ENCODE measurements at regions not wholly inside any gene's neighbourhood (a gene's known extent, or its start where the extent isn't known, plus 50 kb on each side); places are given as distances from the start of the nearest gene placed in this dataset.
A peak's percentile ranks its signal among the peaks of the same experiment; 100 is the strongest.
"Not testable (repeated sequence)": the region's sequence is repeated elsewhere in the genome, so short reads cannot be mapped to it uniquely, and the experiment has no call there.

DNA sequence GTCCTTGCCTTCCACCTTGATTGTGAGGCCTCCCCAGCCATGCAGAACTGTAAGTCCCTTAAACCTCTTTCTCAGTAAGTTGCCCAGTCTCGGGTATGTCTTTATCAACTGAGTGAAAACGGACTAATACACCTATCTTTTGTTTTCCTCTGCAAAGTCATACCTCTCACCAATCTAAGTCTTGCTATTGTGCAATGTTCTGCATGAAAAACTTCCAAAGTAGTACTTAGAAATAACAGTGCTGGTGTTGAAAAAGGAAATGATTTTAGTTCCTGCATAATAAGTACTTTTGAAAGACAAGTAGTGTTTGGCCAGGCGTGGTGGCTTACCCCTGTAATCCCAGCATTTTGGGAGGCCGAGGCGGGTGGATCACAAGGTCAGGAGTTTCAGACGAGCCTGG lies 573.5 kb downstream of the ANKRD50 start:
- no peak for DNase-seq

GRCh38 chr4:124143632-124144031 lies 568.9 kb downstream of the ANKRD50 start:
- no peak for DNase-seq

DNA sequence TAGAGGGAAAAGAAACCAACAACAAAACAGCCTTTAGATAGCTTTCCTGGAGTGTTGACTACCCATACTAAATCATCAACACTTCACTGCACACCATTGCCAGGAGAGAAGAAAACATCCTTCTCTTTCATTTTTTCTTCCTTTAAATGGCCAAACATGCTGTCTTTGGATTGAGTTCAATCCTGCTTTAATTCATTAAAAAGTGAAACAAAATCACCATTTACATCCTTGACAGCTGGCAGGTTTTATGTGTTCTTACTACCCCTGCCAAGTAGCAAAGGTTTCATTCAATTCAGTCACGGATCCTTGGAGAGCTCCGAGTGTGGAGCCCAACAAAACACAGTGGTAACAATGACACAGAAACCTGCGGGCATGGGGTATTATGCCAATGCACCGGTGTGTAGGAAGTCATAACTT lies 568.3 kb downstream of the ANKRD50 start:
- no peak for DNase-seq

GRCh38 chr4:124146068-124146467 lies 566.5 kb downstream of the ANKRD50 start:
- no peak for DNase-seq

DNA sequence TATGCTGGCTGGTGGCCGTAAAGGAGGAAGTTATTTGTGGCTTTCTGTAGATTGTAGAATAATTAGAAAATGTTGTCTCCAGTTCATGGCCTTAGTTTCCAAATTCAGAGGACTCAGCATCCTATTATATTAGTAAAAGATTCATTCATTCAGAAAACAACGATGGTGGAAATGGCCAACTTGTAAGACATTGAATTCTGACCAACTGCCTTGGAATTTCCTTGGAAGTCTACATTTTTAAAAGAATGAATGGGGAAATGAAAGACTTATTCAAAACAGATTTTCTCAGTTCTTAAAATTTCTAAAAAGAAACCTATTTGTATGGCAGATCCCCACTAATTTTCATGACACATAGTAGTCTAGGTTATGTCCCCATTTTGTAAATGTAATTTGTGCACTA lies 561.5 kb downstream of the ANKRD50 start:
- no peak for DNase-seq

DNA sequence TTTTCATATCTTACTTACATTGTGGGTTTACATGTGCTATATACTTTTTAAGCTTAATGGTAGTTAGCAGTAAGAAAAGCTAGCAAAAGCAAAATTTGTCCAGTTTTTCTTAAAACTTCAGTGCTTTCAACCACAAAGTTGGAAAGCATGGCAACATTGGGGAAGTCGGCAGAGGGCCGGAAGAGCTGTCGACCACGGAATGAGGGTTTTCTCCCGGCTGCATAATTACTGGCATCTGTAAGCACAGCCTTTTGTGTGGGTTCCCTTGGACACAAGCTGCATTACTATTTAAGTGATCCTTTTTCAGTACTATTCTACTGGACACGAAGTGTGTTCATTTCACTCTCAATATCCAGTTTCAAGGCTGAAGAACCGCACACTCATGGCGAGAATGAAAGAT lies 560.4 kb downstream of the ANKRD50 start:
- no peak for DNase-seq

GRCh38 chr4:124155239-124155638 lies 557.3 kb downstream of the ANKRD50 start:
- no peak for DNase-seq

DNA sequence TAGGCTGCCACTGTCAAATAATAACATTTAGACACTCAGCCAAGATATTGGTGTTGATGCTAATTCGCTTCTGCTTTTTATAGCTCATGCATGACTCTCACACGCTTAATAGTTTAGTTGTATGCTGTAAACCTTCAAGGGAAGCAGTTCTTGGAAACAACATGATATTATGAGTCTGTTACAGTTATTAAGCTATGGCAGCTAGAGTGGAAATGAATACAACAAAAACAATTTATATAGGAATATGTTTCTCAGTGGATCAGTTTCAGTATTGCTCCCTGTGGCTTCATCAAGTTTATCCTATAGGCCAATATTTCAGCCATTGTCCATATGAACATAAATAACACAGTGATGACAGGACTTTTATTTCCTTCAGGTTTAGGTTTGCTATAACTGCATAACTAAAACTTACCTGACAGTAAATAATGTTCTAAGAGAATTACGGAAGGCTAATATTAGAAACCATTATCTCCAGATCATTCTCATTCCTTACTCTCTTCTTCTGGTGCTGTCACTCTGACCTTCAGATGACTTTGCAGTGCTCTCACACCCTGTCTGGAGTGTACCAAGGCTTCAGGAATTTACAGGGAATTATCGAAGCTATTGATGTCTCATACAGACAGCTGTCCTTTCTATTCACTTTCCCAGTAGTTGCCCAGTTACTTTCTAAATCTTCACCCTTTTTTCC lies 555.0 kb downstream of the ANKRD50 start:
- DNase-seq: no peak

DNA sequence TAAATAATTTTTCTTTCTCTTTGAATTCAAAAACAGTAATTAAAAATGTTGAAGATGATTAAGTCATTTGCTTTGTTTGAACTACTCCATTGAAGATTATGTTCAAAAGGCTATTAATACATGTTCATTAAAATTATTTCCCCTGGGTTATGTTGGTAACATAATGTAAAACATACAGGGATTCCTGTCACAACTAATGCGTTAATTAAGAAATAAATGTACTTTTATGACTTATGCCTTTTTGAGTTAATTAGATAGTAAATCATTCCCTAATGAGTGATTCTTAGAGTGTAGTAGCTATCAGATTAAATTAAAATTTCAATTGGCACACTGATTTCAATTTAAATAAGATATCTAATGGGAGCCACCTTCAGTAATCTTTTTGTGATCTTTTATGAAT lies 549.1 kb downstream of the ANKRD50 start:
- no peak for DNase-seq

GRCh38 chr4:124167602-124168001 lies 544.9 kb downstream of the ANKRD50 start:
- DNase-seq: no peak

- not testable (repeated sequence) for DNase-seq
Observed at GRCh38 chr4:124169524-124169923, 543.0 kb downstream of the ANKRD50 start.

- DNase-seq: no peak
Observed at GRCh38 chr4:124173912-124174311, 538.6 kb downstream of the ANKRD50 start.

GRCh38 chr4:124177647-124178425 lies 534.7 kb downstream of the ANKRD50 start:
- DNase-seq: peak; percentile 22

- DNase-seq: no peak
Observed at GRCh38 chr4:124178449-124179021, 534.0 kb downstream of the ANKRD50 start.

- no peak for DNase-seq
Observed at GRCh38 chr4:124179506-124180186, 532.9 kb downstream of the ANKRD50 start.

DNA sequence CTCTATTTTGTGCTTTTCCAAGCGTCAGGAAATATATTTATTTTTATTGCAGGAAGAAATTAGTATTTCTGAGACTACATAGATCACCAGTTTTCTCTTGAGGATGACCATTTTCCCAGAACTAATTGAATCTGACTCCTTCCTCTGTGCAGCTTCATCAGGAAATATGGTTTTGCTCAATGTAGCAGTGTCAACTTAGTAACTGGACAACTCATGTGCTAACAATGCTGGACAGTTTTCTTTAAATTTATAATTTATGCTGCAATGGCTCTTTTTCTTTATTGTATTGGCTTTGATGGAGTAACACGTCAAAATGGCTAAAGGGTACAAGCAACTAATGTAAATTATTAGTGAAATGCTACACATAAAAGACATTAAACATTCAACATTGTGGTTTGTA lies 531.5 kb downstream of the ANKRD50 start:
- DNase-seq: no peak

GRCh38 chr4:124183231-124183630 lies 529.3 kb downstream of the ANKRD50 start:
- no peak for DNase-seq

DNA sequence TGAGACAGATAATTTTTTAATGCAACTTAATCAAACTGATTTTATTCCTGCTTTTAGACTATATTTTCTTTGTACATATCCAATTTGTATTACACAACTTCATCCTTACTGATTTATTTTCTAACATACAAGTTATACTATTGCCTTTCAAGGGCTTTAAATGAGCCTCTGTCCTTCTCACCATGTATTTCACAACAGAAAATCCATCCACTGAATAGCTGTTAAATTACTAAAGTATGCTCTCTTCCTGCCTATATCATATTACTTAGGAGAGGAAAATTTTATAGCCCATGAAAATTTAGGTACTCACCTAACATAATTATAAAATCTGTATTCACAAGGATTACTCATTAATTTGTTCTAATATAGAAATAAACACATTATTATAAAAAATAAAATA lies 528.6 kb downstream of the ANKRD50 start:
- no peak for DNase-seq

- DNase-seq: no peak
Observed at GRCh38 chr4:124184792-124185191, 527.7 kb downstream of the ANKRD50 start.

DNA sequence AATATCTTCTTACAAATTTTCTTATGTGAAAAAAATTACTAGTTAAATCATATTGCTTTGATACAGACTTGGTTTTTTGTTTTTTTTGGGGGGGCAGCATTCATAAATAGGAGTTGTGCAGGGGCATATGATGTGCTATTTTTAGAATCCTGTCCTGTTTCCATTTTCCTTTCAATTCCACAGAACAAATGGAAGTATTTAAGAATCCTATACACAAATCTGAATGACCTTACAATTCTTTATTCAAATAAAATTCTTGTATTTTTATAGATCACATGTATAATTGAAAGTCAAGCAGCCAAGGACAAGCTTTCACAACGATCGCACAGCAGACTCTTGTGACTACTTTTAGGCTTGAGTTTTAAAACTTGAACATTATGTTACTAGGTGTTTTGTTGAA lies 523.9 kb downstream of the ANKRD50 start:
- no peak for DNase-seq

GRCh38 chr4:124189545-124189944 lies 523.0 kb downstream of the ANKRD50 start:
- DNase-seq: no peak

GRCh38 chr4:124191329-124191728 lies 521.2 kb downstream of the ANKRD50 start:
- no peak for DNase-seq

DNA sequence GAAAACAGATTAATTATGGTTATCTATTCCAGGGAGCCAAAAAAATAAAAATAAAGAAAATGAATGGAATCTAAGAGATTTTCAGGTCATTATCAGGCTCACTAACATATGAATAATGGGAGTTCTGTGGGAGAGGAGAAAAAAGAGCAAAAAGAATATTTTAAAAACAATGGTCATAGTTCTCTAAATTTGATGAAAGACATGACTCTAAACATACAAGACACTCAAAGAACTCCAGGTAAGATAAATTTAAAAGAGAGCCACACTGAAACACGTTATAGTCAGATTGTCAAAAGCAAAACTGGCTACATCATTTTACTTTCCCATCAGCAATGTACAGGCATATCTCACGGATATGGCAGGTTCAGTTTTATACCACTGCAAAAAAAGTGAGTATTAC lies 520.0 kb downstream of the ANKRD50 start:
- no peak for DNase-seq

- DNase-seq: no peak
Observed at GRCh38 chr4:124199185-124199584, 513.3 kb downstream of the ANKRD50 start.
